ENCODE measurements at regions not wholly inside any gene's neighbourhood (a gene's known extent, or its start where the extent isn't known, plus 50 kb on each side); places are given as distances from the start of the nearest gene placed in this dataset.
A peak's percentile ranks its signal among the peaks of the same experiment; 100 is the strongest.

GRCh38 chr5:67496051-67496450, 299.5 kb upstream of the CD180 start:
- no peak for DNase-seq

DNA sequence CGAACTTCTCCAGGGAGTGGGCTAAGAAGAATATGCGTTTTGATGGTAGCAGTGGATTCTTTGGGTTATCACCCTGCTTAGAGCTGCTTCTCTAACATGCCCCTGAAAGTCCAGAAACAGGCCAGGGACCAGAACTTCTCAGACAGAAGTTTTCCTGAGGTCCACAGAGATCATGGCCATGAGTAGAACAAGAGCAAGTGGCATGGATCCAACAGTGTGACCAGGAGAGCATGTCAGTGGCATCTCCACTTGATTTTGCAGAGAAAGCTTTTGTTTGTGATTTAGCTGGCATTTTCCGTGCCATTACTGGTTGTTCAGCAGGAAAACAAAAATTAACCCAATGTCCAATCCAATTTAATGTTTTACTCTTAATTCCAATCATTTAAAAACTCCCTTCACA, 298.5 kb upstream of the CD180 start:
- no peak for DNase-seq

- DNase-seq: no peak
Observed at GRCh38 chr5:67494186-67494855, 297.7 kb upstream of the CD180 start.

GRCh38 chr5:67493676-67494075, 297.1 kb upstream of the CD180 start:
- peak; percentile 6 for DNase-seq

DNA sequence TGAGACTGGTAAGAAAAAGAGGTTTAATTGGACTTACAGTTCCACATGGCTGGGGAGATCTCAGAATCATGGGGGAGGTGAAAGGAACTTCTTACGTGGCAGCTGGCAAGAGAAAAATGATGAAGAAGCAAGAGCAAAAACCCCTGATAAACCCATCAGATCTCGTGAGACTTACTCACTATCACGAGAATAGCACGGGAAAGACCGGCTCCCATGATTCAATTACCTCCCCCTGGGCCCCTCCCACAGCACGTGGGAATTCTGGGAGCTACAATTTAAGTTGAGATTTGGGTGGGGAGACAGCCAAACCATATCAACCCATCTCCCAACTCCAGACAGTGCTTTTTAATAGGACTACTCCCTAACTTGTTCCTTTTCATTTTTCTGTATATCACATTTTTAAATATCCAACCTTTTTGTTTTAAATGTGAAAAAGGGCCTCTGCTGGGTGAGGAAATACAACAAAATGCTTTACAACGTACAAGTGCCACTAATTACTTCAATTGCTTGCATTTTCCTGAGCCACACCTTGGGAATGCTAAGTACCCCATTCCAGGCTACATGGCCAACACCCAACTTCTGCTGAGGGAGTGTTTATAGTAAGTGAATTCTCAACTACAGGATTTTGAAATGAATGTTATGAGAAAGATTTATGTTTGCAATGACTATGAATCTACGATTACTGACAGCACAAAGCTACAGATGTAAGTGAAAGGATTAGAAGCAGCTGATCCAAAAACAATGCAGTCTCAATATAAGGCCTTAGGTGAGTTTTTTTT, 294.1 kb upstream of the CD180 start:
- DNase-seq: peak; percentile 20

- DNase-seq: no peak
Observed at GRCh38 chr5:67488885-67489284, 292.3 kb upstream of the CD180 start.

- DNase-seq: no peak
Observed at GRCh38 chr5:67487862-67488261, 291.3 kb upstream of the CD180 start.

GRCh38 chr5:67483453-67484030, 286.9 kb upstream of the CD180 start:
- DNase-seq: no peak

GRCh38 chr5:67481362-67481761, 284.8 kb upstream of the CD180 start:
- no peak for DNase-seq

GRCh38 chr5:67478337-67478736, 281.7 kb upstream of the CD180 start:
- DNase-seq: no peak

DNA sequence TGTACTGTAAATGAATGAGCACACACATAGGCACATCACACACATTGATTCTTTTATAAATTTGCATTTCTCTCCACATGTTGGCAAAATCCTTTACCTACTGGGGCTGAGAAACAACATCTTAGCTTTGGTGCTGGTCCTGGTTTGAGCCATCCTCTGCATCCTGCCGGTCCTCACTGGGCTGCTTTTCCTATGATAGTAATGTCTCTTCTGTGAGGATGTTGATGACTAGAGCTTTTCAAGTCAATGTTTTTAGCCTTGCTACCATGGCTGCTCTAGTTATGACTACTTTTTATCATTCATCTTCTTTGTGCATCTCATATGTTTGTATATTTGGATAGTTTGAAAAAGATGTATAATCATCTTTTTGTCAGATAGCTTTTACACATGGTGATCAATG, 280.4 kb upstream of the CD180 start:
- no peak for DNase-seq

- DNase-seq: peak; percentile 15
Observed at GRCh38 chr5:67476531-67476930, 279.9 kb upstream of the CD180 start.

GRCh38 chr5:67475489-67475888, 278.9 kb upstream of the CD180 start:
- DNase-seq: no peak

DNA sequence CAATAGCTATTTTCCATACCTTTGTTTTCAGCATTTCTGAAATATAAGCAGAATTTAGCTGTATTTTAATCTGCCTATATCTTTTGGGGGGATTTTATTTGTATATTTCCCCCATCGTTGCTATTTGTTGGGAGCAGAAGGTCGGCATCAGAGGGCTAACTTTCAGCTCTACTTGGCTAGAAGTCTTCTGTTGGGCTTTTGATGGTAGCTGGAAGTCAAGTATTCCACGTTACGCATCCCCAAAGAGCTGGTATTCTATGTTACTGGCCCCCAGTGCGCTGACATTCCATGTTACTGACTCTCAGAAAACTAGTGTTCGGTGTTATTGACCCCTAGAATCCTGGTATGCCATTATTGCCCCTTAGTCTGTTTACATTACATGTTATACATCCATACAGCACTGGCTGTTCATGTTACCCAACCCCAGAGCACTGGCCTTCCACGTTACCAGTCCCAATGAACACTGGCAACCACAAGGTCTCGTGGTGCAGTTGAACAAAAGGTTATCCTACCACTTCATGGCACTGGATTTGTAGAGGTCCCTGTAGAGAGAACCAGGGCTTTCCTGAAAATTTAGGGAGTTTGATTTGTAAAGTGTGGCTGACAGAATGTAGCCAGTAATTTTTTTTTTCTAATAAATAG, 278.1 kb upstream of the CD180 start:
- no peak for DNase-seq

- no peak for DNase-seq
Observed at GRCh38 chr5:67467110-67467509, 270.5 kb upstream of the CD180 start.

DNA sequence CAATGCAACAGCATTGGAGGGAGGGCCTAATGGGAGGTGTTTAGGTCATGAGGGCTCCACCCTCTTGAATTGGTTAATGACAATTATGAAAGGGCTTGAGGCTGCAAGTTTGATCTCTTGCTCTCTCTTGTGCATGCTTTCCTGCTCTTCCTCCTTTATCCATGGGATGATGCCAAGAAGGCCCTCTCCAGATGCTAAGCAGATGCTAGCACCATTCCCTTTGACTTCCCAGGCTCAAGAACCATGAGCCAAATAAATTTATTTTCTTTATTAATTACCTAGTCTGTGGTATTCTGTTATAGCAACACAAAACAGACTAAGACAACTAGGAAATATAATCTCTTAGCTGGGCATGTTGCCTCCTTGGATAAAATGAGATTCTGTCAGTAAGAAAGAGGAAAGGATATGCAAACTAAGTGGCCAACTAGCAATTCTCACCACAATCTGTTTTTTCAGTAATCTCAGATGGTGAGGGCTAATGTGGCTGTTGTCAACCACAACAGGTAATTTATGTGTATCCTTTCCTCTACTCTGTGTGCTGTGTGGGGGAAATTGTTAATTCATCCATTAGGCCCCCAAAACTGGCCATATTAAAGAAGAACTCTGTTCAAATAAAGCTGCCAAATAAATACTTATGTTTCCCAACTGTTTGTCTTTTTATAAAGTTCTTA, 269.1 kb upstream of the CD180 start:
- peak; percentile 8 for DNase-seq

- peak; percentile 23 for DNase-seq
Observed at GRCh38 chr5:67462147-67462546, 265.5 kb upstream of the CD180 start.

DNA sequence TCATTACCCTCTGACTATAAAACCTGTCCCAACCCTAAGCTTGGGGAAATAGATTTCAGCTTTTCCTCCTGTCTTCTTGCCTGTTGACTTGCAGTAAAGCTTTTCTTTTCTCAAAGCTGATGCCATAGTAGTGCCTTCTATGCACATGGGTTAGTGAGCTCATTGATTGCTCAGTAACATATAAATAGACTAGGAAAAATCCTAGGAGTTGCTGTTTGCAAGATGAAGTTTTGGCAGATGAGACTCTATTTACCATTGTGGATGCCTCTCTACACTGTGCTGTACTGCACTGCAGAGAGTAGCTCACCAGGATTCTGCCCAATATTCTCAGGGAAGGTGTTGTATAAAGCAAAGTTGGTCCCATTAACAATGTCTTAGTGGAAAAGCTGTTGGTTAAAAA, 262.7 kb upstream of the CD180 start:
- DNase-seq: no peak

GRCh38 chr5:67455970-67456369, 259.4 kb upstream of the CD180 start:
- DNase-seq: no peak

GRCh38 chr5:67454957-67455561, 258.5 kb upstream of the CD180 start:
- no peak for DNase-seq

- peak; percentile 21 for DNase-seq
Observed at GRCh38 chr5:67453111-67453905, 256.7 kb upstream of the CD180 start.
